A673 (cell line): ENCODE measurements at regions not wholly inside any gene's neighbourhood (a gene's known extent, or its start where the extent isn't known, plus 50 kb on each side); places are given as distances from the start of the nearest gene placed in this dataset.
"Not testable (repeated sequence)": the region's sequence is repeated elsewhere in the genome, so short reads cannot be mapped to it uniquely, and the experiment has no call there.

Experiments
- EZH2 ChIP-seq: fragments of 200-600 bp; sonication (generic); IDR thresholded peaks from 2 replicates; pipeline ENCODE4 v1.6.1; 2017; ENCODE audit warnings: borderline replicate concordance, low read depth, mild to moderate bottlenecking, mixed read lengths, antibody characterized with exemption, low read length; ENCODE audit not compliant: poor library complexity, severe bottlenecking
- TF ChIP-seq, protein P1 (sequence below): fragments of 300-800, 200-600 bp; sonication (generic); conservative IDR thresholded peaks from 2 replicates; pipeline ENCODE4 v1.5.1; 2017; ENCODE audit warnings: low read depth, mild to moderate bottlenecking, antibody characterized with exemption, low read length, moderate library complexity, mixed read lengths

DNA sequence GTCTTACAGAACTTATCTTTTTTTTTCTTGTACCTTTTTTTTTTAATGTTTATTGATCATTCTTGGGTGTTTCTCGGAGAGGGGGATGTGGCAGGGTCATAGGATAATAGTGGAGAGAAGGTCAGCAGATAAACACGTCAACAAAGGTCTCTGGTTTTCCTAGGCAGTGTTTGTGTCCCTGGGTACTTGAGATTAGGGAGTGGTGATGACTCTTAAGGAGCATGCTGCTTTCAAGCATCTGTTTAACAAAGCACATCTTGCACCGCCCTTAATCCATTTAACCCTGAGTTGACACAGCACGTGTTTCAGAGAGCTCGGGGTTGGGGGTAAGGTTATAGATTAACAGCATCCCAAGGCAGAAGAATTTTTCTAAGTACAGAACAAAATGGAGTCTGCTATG is 345.9 kb downstream of the TUBA3C start:
- TF ChIP-seq EZH2, result not testable (repeated sequence)
- TF ChIP-seq, protein P1, sequence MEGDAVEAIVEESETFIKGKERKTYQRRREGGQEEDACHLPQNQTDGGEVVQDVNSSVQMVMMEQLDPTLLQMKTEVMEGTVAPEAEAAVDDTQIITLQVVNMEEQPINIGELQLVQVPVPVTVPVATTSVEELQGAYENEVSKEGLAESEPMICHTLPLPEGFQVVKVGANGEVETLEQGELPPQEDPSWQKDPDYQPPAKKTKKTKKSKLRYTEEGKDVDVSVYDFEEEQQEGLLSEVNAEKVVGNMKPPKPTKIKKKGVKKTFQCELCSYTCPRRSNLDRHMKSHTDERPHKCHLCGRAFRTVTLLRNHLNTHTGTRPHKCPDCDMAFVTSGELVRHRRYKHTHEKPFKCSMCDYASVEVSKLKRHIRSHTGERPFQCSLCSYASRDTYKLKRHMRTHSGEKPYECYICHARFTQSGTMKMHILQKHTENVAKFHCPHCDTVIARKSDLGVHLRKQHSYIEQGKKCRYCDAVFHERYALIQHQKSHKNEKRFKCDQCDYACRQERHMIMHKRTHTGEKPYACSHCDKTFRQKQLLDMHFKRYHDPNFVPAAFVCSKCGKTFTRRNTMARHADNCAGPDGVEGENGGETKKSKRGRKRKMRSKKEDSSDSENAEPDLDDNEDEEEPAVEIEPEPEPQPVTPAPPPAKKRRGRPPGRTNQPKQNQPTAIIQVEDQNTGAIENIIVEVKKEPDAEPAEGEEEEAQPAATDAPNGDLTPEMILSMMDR, result not testable (repeated sequence)
